Forelimb muscle (tissue), 1 donor: ENCODE measurements at regions not wholly inside any gene's neighbourhood (a gene's known extent, or its start where the extent isn't known, plus 50 kb on each side); places are given as distances from the start of the nearest gene placed in this dataset.
"Not testable (repeated sequence)": the region's sequence is repeated elsewhere in the genome, so short reads cannot be mapped to it uniquely, and the experiment has no call there.

ENCODE experiments used
- DNase-seq: peaks from one replicate; pipeline ENCODE4 v3.0.0-alpha.2; 2013; ENCODE audit warnings: low read depth

GRCh38 chr13:71303144-71303543 is 563.9 kb downstream of the DACH1 start:
- DNase-seq = no peak

- no peak for DNase-seq
Observed at GRCh38 chr13:71300602-71301001, 566.4 kb downstream of the DACH1 start.

GRCh38 chr13:71291842-71292146 is 575.2 kb downstream of the DACH1 start:
- no peak for DNase-seq

- DNase-seq = no peak
Observed at GRCh38 chr13:71290963-71291841, 575.8 kb downstream of the DACH1 start.

- not testable (repeated sequence) for DNase-seq
Observed at GRCh38 chr13:71289980-71290379, 577.0 kb downstream of the DACH1 start.

GRCh38 chr13:71285700-71286099 is 581.3 kb downstream of the DACH1 start:
- DNase-seq = no peak

- no peak for DNase-seq
Observed at GRCh38 chr13:71278512-71278911, 588.5 kb downstream of the DACH1 start.

GRCh38 chr13:71274923-71275608 is 591.9 kb downstream of the DACH1 start:
- DNase-seq = no peak

GRCh38 chr13:71261256-71261655 is 605.7 kb downstream of the DACH1 start:
- peak; percentile 38 for DNase-seq

GRCh38 chr13:71260246-71260645 is 606.8 kb downstream of the DACH1 start:
- peak; percentile 29 for DNase-seq

GRCh38 chr13:71255633-71256032 is 611.4 kb downstream of the DACH1 start:
- DNase-seq = no peak

- no peak for DNase-seq
Observed at GRCh38 chr13:71254384-71254783, 612.6 kb downstream of the DACH1 start.

GRCh38 chr13:71252184-71252704 is 614.8 kb downstream of the DACH1 start:
- no peak for DNase-seq

- DNase-seq = no peak
Observed at GRCh38 chr13:71251292-71251951, 615.6 kb downstream of the DACH1 start.

GRCh38 chr13:71249011-71249410 is 618.0 kb downstream of the DACH1 start:
- no peak for DNase-seq

- DNase-seq = no peak
Observed at GRCh38 chr13:71244161-71244560, 622.8 kb downstream of the DACH1 start.

GRCh38 chr13:71242201-71242600 is 624.8 kb downstream of the DACH1 start:
- DNase-seq = no peak

- no peak for DNase-seq
Observed at GRCh38 chr13:71240911-71241310, 626.1 kb downstream of the DACH1 start.

- DNase-seq = no peak
Observed at GRCh38 chr13:71237332-71237731, 629.7 kb downstream of the DACH1 start.

- DNase-seq = no peak
Observed at GRCh38 chr13:71219698-71220415, 647.1 kb downstream of the DACH1 start.

GRCh38 chr13:71218960-71219359 is 648.0 kb downstream of the DACH1 start:
- no peak for DNase-seq

GRCh38 chr13:71217827-71218226 is 649.2 kb downstream of the DACH1 start:
- DNase-seq = no peak
